ENCODE measurements at regions not wholly inside any gene's neighbourhood (a gene's known extent, or its start where the extent isn't known, plus 50 kb on each side); places are given as distances from the start of the nearest gene placed in this dataset.

DNA sequence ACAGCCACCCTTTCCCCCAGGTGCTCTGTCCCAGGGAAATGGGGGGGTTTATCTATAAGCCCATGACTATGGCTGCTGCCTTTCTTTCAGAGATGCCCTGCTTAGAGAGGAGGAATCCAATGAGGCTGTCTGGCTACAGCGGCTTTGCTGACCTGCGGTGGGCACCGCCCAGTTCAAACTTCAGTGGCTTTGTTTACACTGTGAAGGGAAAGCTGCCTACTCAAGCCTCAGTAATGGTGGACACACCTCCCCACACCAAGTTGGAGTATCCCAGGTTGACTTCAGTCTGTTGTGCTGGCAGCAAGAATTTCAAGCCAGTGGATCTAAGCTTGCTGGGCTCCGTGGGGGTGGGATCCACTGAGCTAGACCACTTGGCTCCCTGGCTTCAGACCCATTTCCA, 869.2 kb downstream of the SLC6A15 start:
- TF ChIP-seq, protein P1, sequence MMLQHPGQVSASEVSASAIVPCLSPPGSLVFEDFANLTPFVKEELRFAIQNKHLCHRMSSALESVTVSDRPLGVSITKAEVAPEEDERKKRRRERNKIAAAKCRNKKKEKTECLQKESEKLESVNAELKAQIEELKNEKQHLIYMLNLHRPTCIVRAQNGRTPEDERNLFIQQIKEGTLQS (IDR thresholded peaks at IDR 0.05) = no peak
- TF ChIP-seq, protein P2, sequence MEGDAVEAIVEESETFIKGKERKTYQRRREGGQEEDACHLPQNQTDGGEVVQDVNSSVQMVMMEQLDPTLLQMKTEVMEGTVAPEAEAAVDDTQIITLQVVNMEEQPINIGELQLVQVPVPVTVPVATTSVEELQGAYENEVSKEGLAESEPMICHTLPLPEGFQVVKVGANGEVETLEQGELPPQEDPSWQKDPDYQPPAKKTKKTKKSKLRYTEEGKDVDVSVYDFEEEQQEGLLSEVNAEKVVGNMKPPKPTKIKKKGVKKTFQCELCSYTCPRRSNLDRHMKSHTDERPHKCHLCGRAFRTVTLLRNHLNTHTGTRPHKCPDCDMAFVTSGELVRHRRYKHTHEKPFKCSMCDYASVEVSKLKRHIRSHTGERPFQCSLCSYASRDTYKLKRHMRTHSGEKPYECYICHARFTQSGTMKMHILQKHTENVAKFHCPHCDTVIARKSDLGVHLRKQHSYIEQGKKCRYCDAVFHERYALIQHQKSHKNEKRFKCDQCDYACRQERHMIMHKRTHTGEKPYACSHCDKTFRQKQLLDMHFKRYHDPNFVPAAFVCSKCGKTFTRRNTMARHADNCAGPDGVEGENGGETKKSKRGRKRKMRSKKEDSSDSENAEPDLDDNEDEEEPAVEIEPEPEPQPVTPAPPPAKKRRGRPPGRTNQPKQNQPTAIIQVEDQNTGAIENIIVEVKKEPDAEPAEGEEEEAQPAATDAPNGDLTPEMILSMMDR (IDR thresholded peaks at IDR 0.05; ENCODE audit: low read depth, low read length, missing input control) = no peak
- TF ChIP-seq FOXA2 (IDR thresholded peaks at IDR 0.05) (no peak), FOXA1 (IDR thresholded peaks at IDR 0.05) (no peak), GABPA (IDR thresholded peaks at IDR 0.05 in 1 of 2, conservative IDR thresholded peaks at IDR 0.05 in 1 of 2) (no peak), EGR1 (IDR thresholded peaks at IDR 0.05; ENCODE audit: low read depth in 2 of 2) (no peak), RAD21 (IDR thresholded peaks at IDR 0.05) (no peak), HNF4A (conservative IDR thresholded peaks at IDR 0.05) (no peak), JUND (IDR thresholded peaks at IDR 0.05) (no peak), TAF1 (conservative IDR thresholded peaks at IDR 0.05) (no peak), YY1 (IDR thresholded peaks at IDR 0.05) (no peak), RXRA (IDR thresholded peaks at IDR 0.05) (no peak), SP1 (IDR thresholded peaks at IDR 0.05) (no peak), NR2F2 (IDR thresholded peaks at IDR 0.05) (no peak)
- TF ChIP-seq, protein P3, sequence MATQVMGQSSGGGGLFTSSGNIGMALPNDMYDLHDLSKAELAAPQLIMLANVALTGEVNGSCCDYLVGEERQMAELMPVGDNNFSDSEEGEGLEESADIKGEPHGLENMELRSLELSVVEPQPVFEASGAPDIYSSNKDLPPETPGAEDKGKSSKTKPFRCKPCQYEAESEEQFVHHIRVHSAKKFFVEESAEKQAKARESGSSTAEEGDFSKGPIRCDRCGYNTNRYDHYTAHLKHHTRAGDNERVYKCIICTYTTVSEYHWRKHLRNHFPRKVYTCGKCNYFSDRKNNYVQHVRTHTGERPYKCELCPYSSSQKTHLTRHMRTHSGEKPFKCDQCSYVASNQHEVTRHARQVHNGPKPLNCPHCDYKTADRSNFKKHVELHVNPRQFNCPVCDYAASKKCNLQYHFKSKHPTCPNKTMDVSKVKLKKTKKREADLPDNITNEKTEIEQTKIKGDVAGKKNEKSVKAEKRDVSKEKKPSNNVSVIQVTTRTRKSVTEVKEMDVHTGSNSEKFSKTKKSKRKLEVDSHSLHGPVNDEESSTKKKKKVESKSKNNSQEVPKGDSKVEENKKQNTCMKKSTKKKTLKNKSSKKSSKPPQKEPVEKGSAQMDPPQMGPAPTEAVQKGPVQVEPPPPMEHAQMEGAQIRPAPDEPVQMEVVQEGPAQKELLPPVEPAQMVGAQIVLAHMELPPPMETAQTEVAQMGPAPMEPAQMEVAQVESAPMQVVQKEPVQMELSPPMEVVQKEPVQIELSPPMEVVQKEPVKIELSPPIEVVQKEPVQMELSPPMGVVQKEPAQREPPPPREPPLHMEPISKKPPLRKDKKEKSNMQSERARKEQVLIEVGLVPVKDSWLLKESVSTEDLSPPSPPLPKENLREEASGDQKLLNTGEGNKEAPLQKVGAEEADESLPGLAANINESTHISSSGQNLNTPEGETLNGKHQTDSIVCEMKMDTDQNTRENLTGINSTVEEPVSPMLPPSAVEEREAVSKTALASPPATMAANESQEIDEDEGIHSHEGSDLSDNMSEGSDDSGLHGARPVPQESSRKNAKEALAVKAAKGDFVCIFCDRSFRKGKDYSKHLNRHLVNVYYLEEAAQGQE (IDR thresholded peaks at IDR 0.05) = no peak
- no peak overlapping the region for H3K9ac ChIP-seq (ENCODE audit: low read depth in 1 of 2, low read length in 2 of 2)
- DNase-seq (ENCODE audit: low spot score) = no peak
- 67% methylated on average over 4 of the region's 4 CpGs for WGBS
- H3K36me3 ChIP-seq (ENCODE audit: control insufficient read depth in 4 of 4, insufficient read depth in 3 of 4, low read depth in 1 of 4, low read length in 3 of 4) = no peaks in the 10 kb centered on the region
- no peak overlapping the region for H3K27ac ChIP-seq (ENCODE audit: low read depth in 1 of 2, low read length in 2 of 2)
- H3K27me3 ChIP-seq (ENCODE audit: control insufficient read depth in 4 of 4, insufficient read depth in 4 of 4, low read length in 3 of 4) = no peaks in the 10 kb centered on the region
- no peak overlapping the region for H3K4me3 ChIP-seq (ENCODE audit: low read depth in 1 of 3, low read length in 3 of 3)
- H3K4me1 ChIP-seq (ENCODE audit: control insufficient read depth in 4 of 4, insufficient read depth in 4 of 4, low read length in 3 of 4) = no peaks in the 10 kb centered on the region
- H3K9me3 ChIP-seq (ENCODE audit: control insufficient read depth in 4 of 4, low read length in 3 of 4) = no peaks in the 10 kb centered on the region

DNA sequence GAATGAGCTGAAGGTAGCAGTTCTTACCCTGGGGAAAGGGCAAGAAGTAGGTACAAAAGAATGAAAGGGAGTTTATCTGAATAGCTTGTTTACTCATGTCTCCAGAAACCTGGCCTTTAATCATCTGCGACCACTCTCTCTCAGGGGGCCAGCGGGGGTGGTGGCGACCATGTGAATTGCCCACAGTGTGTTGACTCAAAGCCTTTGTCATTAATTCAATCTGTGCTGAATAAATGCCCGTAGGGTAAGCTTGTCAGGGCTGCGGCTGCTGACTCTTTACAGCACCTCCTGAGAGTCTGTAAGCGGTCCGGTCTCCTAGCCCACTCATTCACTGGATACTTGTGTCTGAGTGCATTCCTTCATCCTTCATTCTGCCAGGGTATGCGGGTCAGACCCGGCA, 874.4 kb downstream of the SLC6A15 start:
- Histone ChIP-seq H3K36me3 (ENCODE audit: control insufficient read depth in 4 of 4, insufficient read depth in 3 of 4, low read depth in 1 of 4, low read length in 3 of 4) (no peaks in the 10 kb centered on the region), H3K27ac (ENCODE audit: low read depth in 1 of 2, low read length in 2 of 2) (no peak overlapping the region), H3K9ac (ENCODE audit: low read depth in 1 of 2, low read length in 2 of 2) (no peak overlapping the region), H3K9me3 (ENCODE audit: control insufficient read depth in 4 of 4, low read length in 3 of 4) (peaks cover 0 to 3% (median 0%) of the 10 kb centered on the region in 4 donors), H3K27me3 (ENCODE audit: control insufficient read depth in 4 of 4, insufficient read depth in 4 of 4, low read length in 3 of 4) (peaks cover 0 to 2% (median 0%) of the 10 kb centered on the region in 4 donors), H3K4me3 (ENCODE audit: low read depth in 1 of 3, low read length in 3 of 3) (no peak overlapping the region), H3K4me1 (ENCODE audit: control insufficient read depth in 4 of 4, insufficient read depth in 4 of 4, low read length in 3 of 4) (no peaks in the 10 kb centered on the region)
- no peak for TF ChIP-seq YY1 (IDR thresholded peaks at IDR 0.05)
- no peak for TF ChIP-seq GABPA (IDR thresholded peaks at IDR 0.05 in 1 of 2, conservative IDR thresholded peaks at IDR 0.05 in 1 of 2)
- TF ChIP-seq EGR1 (IDR thresholded peaks at IDR 0.05; ENCODE audit: low read depth in 2 of 2) = no peak
- no peak for TF ChIP-seq FOXA2 (IDR thresholded peaks at IDR 0.05)
- WGBS = 54% methylated on average over 9 of the region's 9 CpGs
- DNase-seq (ENCODE audit: low spot score) = no peak
